ENCODE measurements at regions not wholly inside any gene's neighbourhood (a gene's known extent, or its start where the extent isn't known, plus 50 kb on each side); places are given as distances from the start of the nearest gene placed in this dataset.

DNA sequence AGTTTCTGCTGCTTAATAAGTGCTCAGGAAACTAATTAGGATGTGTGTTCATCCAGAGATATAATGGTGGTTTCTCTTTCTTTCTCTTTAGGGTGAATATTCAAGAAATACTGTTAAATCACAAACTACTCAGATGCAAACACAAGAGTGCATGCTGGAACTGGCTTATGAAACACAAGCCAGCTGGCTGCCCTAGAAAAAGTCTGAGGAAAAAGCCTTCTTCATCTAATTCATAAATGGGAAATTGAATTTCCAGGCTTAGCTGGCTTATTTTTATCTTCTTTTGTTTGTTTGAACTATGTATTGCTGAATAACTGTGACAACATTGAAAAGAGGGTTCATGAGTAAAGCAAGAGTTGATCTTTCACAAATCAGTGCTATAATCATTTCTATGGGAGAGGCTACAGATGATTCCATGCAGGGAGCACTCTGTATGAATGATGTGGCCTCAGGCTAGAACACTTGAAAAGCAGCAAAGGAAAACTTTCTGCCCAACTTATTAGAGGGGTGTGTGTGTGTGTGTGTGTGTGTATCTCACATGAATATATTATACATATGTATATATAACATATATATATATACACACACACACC, 69.8 kb upstream of the SCEL start:
- FAIRE-seq, result no peak
- TF ChIP-seq, protein P1, sequence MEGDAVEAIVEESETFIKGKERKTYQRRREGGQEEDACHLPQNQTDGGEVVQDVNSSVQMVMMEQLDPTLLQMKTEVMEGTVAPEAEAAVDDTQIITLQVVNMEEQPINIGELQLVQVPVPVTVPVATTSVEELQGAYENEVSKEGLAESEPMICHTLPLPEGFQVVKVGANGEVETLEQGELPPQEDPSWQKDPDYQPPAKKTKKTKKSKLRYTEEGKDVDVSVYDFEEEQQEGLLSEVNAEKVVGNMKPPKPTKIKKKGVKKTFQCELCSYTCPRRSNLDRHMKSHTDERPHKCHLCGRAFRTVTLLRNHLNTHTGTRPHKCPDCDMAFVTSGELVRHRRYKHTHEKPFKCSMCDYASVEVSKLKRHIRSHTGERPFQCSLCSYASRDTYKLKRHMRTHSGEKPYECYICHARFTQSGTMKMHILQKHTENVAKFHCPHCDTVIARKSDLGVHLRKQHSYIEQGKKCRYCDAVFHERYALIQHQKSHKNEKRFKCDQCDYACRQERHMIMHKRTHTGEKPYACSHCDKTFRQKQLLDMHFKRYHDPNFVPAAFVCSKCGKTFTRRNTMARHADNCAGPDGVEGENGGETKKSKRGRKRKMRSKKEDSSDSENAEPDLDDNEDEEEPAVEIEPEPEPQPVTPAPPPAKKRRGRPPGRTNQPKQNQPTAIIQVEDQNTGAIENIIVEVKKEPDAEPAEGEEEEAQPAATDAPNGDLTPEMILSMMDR (IDR thresholded peaks at IDR 0.05; ENCODE audit: insufficient read depth, missing control alignments), result no peak
- no peak for DNase-seq (ENCODE audit: insufficient read length, low spot score)

DNA sequence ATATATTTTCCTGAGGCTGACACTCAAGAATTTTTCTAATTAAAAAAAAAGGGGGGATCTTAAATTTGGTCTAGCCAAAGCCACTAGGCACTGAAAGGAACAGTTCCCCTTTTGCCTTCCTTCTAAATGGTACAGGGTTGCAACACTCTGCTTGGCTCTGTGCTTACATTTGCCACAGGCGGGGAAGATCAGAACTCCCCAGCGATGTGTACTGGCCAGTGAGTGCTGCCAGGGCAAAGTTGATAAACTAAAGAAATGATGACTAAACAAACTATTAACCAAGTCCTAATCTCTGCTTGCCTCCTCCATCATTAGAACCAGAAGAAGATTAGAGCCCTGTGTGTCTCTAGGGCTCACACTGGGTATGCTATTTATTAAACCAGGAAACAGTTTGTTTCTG, 75.3 kb upstream of the SCEL start:
- FAIRE-seq (no peak), DNase-seq (ENCODE audit: insufficient read length, low spot score) (no peak)
- TF ChIP-seq, protein P1 (IDR thresholded peaks at IDR 0.05; ENCODE audit: insufficient read depth, missing control alignments), result no peak

DNA sequence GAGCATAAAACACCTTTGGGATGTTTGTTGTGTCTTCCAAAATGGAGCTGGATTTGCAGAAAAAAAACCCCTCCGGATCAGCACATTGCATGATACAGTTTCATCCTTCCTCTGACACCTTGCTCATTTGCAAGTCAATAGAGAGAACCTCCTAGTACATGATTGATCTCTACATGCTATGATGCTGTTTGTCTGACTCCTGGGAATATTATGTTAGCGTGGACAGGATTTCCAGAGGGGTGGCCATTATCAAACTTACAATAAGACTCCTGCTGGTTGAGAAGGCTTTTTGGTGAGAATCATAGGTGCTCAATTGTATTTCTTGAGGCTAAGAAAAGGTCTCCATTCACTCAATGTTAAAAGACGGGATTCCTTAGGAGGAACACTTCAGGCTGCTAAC, 75.9 kb upstream of the SCEL start:
- TF ChIP-seq, protein P1 (IDR thresholded peaks at IDR 0.05; ENCODE audit: insufficient read depth, missing control alignments), result no peak
- no peak for DNase-seq (ENCODE audit: insufficient read length, low spot score)
- FAIRE-seq, result no peak

DNA sequence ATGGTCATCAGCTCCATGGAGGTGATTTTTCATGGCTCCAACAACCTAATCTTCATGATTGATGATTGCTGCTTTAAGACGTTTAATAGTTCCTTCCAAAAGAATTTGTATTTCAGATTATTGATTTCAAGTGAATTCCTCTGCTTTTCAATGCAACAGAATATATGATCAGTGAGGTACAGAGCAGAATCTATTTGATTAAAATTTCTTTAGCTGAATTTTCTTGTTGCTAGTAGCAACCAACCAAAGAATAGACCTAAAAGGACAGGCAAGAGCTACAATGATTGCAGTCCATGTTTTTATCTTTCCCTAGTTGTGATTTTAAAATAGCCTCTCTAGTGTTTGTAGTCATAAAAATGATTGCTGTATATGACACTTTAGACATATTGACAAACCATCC, 76.8 kb upstream of the SCEL start:
- FAIRE-seq, result no peak
- TF ChIP-seq, protein P1 (IDR thresholded peaks at IDR 0.05; ENCODE audit: insufficient read depth, missing control alignments), result no peak
- no peak for DNase-seq (ENCODE audit: insufficient read length, low spot score)

DNA sequence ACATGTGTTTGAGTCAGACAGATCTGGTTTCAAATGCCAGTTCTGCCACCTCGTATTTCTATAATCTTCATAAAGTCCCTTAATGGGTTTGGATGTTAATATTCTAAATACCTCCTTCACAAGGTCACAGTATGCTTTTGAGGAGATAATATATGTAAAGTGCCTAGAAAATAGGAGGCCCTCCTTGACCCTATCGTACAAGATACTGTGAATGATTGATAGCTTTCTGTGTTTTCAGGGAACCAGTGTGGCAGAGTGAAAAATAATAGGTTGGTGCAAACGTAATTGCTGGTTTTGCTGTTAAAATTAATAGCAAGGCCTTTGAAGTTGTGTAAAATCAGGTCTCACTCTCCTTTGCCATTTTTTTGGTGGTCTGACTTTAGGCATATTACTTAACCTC, 77.5 kb upstream of the SCEL start:
- FAIRE-seq, result no peak
- TF ChIP-seq, protein P1 (IDR thresholded peaks at IDR 0.05; ENCODE audit: insufficient read depth, missing control alignments), result no peak
- no peak for DNase-seq (ENCODE audit: insufficient read length, low spot score)

DNA sequence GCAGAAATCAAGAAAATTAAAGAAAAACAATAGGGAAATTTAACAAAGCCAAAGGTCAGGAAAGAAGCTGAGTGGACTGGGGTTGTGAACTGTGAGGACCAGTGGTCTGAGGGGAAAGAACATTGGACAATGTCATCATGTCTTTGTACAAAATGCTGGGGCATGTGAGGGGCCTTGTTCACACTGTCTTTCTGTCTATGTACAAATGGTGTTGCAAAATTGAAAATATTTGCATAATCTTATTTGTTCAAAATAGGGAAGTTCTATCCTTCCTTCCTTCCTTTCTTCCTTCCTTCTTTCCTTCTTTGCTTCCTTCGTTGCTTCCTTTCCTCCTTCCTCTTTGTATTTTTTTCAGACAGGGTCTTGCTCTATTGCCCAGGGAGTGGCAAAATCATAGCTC, 79.2 kb upstream of the SCEL start:
- TF ChIP-seq, protein P1 (IDR thresholded peaks at IDR 0.05; ENCODE audit: insufficient read depth, missing control alignments), result no peak
- no peak for DNase-seq (ENCODE audit: insufficient read length, low spot score)
- no peak for FAIRE-seq

DNA sequence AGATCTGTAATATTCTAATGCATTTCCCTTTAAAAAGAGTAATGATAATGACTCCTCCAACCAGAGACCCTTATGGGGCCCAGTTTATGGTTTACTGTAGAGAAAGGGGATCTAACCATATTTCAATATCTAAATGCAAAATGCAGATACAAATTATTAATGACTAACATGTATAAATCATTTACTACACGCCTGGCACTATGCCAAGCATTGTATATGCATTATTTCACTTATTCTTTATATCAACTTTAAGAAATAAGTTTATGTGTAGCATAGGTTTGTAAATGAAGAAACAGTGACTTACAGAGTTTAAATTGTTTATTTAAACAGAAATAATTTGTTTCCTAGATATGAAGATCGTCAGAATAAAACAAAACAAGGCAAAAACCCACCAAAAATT, 86.2 kb upstream of the SCEL start:
- FAIRE-seq, result no peak
- DNase-seq (ENCODE audit: insufficient read length, low spot score), result no peak
- TF ChIP-seq, protein P1 (IDR thresholded peaks at IDR 0.05; ENCODE audit: insufficient read depth, missing control alignments), result no peak

All from D721Med (cell line).